AG09309 (cell line): ENCODE measurements at regions not wholly inside any gene's neighbourhood (a gene's known extent, or its start where the extent isn't known, plus 50 kb on each side); places are given as distances from the start of the nearest gene placed in this dataset.

Source experiments
- DNase-seq: peaks from one replicate; pipeline ENCODE4 v3.0.0-alpha.2; 2010; ENCODE audit warnings: low read depth
- H3K4me3 ChIP-seq: 2 replicates; pipeline ENCODE4 v1.5.1; 2011; ENCODE audit warnings: mild to moderate bottlenecking, low read depth, low read length, moderate library complexity; ENCODE audit not compliant: control insufficient read depth
- TF ChIP-seq, protein P1 (sequence below): IDR thresholded peaks from 2 replicates; pipeline ENCODE4 v1.5.1; 2011; ENCODE audit warnings: mild to moderate bottlenecking, low read depth, low read length, inconsistent platforms; ENCODE audit not compliant: insufficient read depth, control insufficient read depth; ENCODE audit errors: missing control alignments

DNA sequence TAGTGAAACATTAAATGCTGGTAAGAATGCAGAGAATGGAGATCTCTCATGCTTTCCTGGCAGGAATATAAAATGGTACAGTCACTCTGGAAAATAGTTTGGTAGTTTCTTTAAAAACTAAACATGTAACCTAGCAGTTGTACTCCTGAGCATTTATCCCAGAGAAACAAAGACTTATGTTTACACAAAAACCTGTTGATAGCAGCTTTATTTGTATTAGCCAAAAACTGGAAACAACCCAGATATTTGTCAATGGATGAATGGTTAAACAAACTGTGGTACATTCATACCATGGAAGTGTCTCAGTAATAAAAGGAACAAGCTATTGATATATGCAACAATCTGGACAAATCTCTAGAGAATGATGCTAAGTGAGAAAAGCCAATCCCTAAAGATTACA, 81.7 kb upstream of the CTAGE1 start:
- DNase-seq, result no peak
- no peak overlapping the region for H3K4me3 ChIP-seq
- TF ChIP-seq, protein P1, sequence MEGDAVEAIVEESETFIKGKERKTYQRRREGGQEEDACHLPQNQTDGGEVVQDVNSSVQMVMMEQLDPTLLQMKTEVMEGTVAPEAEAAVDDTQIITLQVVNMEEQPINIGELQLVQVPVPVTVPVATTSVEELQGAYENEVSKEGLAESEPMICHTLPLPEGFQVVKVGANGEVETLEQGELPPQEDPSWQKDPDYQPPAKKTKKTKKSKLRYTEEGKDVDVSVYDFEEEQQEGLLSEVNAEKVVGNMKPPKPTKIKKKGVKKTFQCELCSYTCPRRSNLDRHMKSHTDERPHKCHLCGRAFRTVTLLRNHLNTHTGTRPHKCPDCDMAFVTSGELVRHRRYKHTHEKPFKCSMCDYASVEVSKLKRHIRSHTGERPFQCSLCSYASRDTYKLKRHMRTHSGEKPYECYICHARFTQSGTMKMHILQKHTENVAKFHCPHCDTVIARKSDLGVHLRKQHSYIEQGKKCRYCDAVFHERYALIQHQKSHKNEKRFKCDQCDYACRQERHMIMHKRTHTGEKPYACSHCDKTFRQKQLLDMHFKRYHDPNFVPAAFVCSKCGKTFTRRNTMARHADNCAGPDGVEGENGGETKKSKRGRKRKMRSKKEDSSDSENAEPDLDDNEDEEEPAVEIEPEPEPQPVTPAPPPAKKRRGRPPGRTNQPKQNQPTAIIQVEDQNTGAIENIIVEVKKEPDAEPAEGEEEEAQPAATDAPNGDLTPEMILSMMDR, result no peak

DNA sequence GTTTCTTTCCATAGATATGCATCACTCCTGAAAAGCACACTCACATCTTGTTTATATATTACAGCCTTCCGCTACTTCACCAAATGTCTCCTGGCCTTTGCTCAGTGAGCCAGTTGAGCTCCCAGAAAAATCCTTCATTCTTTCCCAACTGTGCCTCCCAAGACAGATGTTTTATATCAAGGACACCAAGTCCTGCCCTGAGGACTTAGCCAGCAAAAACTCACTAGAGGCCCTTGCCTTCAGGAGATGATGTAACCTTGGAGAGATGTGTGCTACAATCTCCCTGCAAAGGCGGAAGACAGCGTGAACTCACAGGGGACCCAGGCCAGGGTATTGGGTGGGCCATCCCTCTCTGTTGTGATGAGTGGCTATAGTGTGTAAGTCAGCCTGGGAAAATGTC, 86.1 kb upstream of the CTAGE1 start:
- no peak overlapping the region for H3K4me3 ChIP-seq
- TF ChIP-seq, protein P1, result no peak
- peak; percentile 90 for DNase-seq

- no peak for DNase-seq
- TF ChIP-seq, protein P1, result no peak
- no peak overlapping the region for H3K4me3 ChIP-seq
Measured at GRCh38 chr18:22504251-22505030, 86.7 kb upstream of the CTAGE1 start.

DNA sequence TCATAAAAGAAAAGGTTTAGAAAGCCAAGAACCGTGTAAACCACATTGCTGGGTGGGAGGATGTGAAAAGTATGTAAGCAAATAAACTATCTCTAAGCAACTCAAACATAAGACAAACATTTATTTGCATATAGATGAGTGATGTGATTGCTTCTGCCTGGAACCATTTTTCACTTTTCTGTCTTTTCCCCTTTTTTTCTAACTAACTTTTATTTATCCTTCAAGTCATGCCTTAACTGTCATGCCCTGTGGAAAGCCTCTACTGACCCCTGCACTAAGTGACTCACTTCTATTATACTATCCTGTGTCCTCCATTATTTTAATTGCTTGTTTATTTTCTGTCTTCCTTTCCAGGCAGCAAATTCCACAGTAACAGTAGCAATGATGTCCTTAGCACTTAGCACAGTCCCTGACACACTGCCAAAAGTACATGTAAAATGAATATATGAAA, 87.5 kb upstream of the CTAGE1 start:
- DNase-seq, result no peak
- TF ChIP-seq, protein P1, result no peak
- H3K4me3 ChIP-seq, result no peak overlapping the region

DNA sequence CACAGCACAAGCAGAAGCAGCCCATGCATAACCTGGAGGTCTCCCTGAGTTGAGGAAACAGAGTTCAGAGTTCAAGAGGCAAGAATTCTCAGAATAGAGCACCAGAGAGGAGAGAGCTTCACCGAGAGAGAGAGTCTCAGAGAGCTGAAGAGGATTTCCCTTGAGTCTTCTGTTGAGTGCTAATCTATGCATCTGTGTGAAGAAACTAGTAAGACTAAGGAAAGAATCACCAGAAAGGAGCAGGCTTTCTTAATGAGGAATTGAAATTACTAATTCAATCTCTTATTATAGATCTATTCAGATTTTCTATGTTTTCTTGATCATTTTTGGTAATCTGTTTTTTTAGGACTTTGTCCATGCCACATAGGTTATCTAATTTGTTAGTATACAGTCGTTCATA, 89.3 kb upstream of the CTAGE1 start:
- H3K4me3 ChIP-seq, result no peak overlapping the region
- TF ChIP-seq, protein P1, result no peak
- DNase-seq, result no peak

DNA sequence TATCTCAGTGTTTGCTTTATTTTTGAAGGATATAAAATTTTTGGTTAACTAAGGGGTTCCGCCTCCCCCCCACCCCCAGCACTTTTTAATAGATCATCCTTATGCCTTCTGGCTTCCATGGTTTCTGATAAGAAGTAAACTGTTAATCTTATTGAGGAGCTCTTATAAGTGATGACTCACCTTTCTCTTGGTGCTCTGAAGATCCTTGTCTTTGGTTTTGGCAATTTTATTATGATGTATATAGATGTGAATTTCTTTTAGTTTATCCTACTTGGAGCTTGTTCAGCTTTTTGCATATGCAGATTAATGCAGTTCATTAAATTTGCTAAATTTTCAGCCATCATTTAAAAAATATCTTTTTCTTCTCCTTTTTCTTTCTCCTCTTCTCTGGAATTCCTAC, 91.7 kb upstream of the CTAGE1 start:
- no peak for DNase-seq

More for the DNA sequence above, 91.7 kb upstream of the CTAGE1 start:
- TF ChIP-seq, protein P1, result no peak
- no peak overlapping the region for H3K4me3 ChIP-seq
